Brain microvascular endothelial cell (primary cell): ENCODE measurements at regions not wholly inside any gene's neighbourhood (a gene's known extent, or its start where the extent isn't known, plus 50 kb on each side); places are given as distances from the start of the nearest gene placed in this dataset.

Source experiments
- DNase-seq: peaks from one replicate; pipeline ENCODE4 v3.0.0-alpha.2; 2020
- H3K27ac ChIP-seq: fragments of 250-450 bp; sonication (Bioruptor Pico); 2 replicates; pipeline ENCODE4 v1.5.1; 2020; ENCODE audit warnings: mild to moderate bottlenecking, moderate library complexity
- H3K27me3 ChIP-seq: fragments of 250-450 bp; sonication (Bioruptor Pico); replicated peaks from 2 replicates; pipeline ENCODE4 v1.5.1; 2020; ENCODE audit warnings: mild to moderate bottlenecking
- H3K36me3 ChIP-seq: fragments of 250-450 bp; sonication (Bioruptor Pico); replicated peaks from 2 replicates; pipeline ENCODE4 v1.5.1; 2020; ENCODE audit warnings: mild to moderate bottlenecking
- H3K4me3 ChIP-seq: 2 replicates; pipeline ENCODE4 v1.5.1; 2011; ENCODE audit warnings: low read depth, mild to moderate bottlenecking, control low read depth, low read length, moderate library complexity
- CTCF ChIP-seq: IDR thresholded peaks from 2 replicates; pipeline ENCODE4 v1.5.1; 2011; ENCODE audit warnings: low read depth, mild to moderate bottlenecking, moderate library complexity, low read length, control low read depth, inconsistent platforms; ENCODE audit errors: missing control alignments
- in situ Hi-C: cut with HindIII; loops from 2 replicates; pipeline ENCODE4 v1.10.0; 2017; ENCODE audit warnings: low sequenced_read_pairs, low pct_ligation_motif_present

- TF ChIP-seq CTCF: no peak
- H3K27ac ChIP-seq: no peak overlapping the region
- no peaks in the 10 kb centered on the region for H3K36me3 ChIP-seq
- in situ Hi-C loops: no loop called here
- DNase-seq: no peak
- no peaks in the 10 kb centered on the region for H3K27me3 ChIP-seq
- no peak overlapping the region for H3K4me3 ChIP-seq
Measured at GRCh38 chr9:135221951-135222631, 134.6 kb downstream of the OLFM1 start.

- Histone ChIP-seq H3K36me3 (no peaks in the 10 kb centered on the region), H3K4me3 (no peak overlapping the region), H3K27ac (no peak overlapping the region), H3K27me3 (no peaks in the 10 kb centered on the region)
- no peak for DNase-seq
- in situ Hi-C loops: no loop called here
- TF ChIP-seq CTCF: no peak
Measured at GRCh38 chr9:135222881-135223760, 135.7 kb downstream of the OLFM1 start.

- H3K27ac ChIP-seq: no peak overlapping the region
- TF ChIP-seq CTCF: no peak
- H3K27me3 ChIP-seq: no peaks in the 10 kb centered on the region
- no peak for DNase-seq
- no peaks in the 10 kb centered on the region for H3K36me3 ChIP-seq
- H3K4me3 ChIP-seq: no peak overlapping the region
- in situ Hi-C loops: no loop called here
Measured at GRCh38 chr9:135223831-135224230, 136.4 kb downstream of the OLFM1 start.

GRCh38 chr9:135224286-135224877 lies 136.9 kb downstream of the OLFM1 start:
- Histone ChIP-seq H3K27me3 (no peaks in the 10 kb centered on the region), H3K36me3 (no peaks in the 10 kb centered on the region), H3K27ac (no peak overlapping the region), H3K4me3 (no peak overlapping the region)
- in situ Hi-C loops: no loop called here
- DNase-seq: no peak
- no peak for TF ChIP-seq CTCF

GRCh38 chr9:135224921-135225541 lies 137.6 kb downstream of the OLFM1 start:
- no peak for TF ChIP-seq CTCF
- no peak overlapping the region for H3K4me3 ChIP-seq
- H3K27ac ChIP-seq: no peak overlapping the region
- H3K36me3 ChIP-seq: no peaks in the 10 kb centered on the region
- no peak for DNase-seq
- in situ Hi-C loops: no loop called here
- H3K27me3 ChIP-seq: no peaks in the 10 kb centered on the region
